ENCODE measurements at regions not wholly inside any gene's neighbourhood (a gene's known extent, or its start where the extent isn't known, plus 50 kb on each side); places are given as distances from the start of the nearest gene placed in this dataset.

- no peak for FAIRE-seq
- intact Hi-C loops (cut with micrococcal nuclease; ENCODE audit: unreplicated experiment), result no loop called here
- no peak for ATAC-seq
- SMC1A ChIA-PET (ENCODE audit: uncharacterized antibody, unreplicated experiment), result no interaction called here
- Histone ChIP-seq H3K27ac (ENCODE audit: control insufficient read depth, insufficient read depth) (no peak overlapping the region), H2AFZ (ENCODE audit: control insufficient read depth, low read depth, low read length) (no peak overlapping the region), H3K36me3 (ENCODE audit: control insufficient read depth in 2 of 2, insufficient read depth in 2 of 2, low read length in 1 of 2) (no peaks in the 10 kb centered on the region), H3K9me3 (replicated peaks; ENCODE audit: control insufficient read depth, insufficient read depth, low read length) (no peaks in the 10 kb centered on the region), H4K20me1 (ENCODE audit: control insufficient read depth, insufficient read depth) (no peaks in the 10 kb centered on the region), H3K4me2 (ENCODE audit: control insufficient read depth, insufficient read depth) (no peak overlapping the region), H3K4me3 (no peak overlapping the region), H3K27me3 (replicated peaks in 1 of 2; ENCODE audit: control insufficient read depth in 2 of 2, insufficient read depth in 2 of 2, low read length in 1 of 2) (no peaks in the 10 kb centered on the region), H3K4me1 (ENCODE audit: control insufficient read depth, insufficient read depth, low read length) (no peaks in the 10 kb centered on the region), H3K79me2 (ENCODE audit: control insufficient read depth, insufficient read depth, low read length) (no peaks in the 10 kb centered on the region), H3K9ac (ENCODE audit: control insufficient read depth, insufficient read depth, low read length) (no peak overlapping the region)
- no peak for DNase-seq (ENCODE audit: low read depth, low spot score)
- TF ChIP-seq SMC3 (IDR thresholded peaks at IDR 0.05; ENCODE audit: borderline replicate concordance, low read length) (no peak), SMARCA5 (IDR thresholded peaks at IDR 0.05) (no peak), KLF5 (IDR thresholded peaks at IDR 0.05; ENCODE audit: partially characterized antibody) (no peak), CEBPZ (IDR thresholded peaks at IDR 0.05; ENCODE audit: low read depth, low read length) (no peak), ZNF687 (IDR thresholded peaks at IDR 0.05) (no peak), ATF7 (IDR thresholded peaks at IDR 0.05; ENCODE audit: low read depth) (no peak)
- BruUV-seq (replicated peaks), result no TSS peak
- in situ Hi-C loops (cut with MboI), result no loop called here
- 13% methylated on average over 3 of the region's 3 CpGs for WGBS (ENCODE audit: insufficient coverage, insufficient replicate concordance, low lambda C conversion rate, missing lambda C conversion rate)
- RAD21 ChIA-PET (ENCODE audit: unreplicated experiment), result no interaction called here
- CTCF ChIA-PET, result no interaction called here
- POLR2A ChIA-PET, result no interaction called here
Observed at GRCh38 chr21:15354516-15354915, 289.7 kb upstream of the NRIP1 start.
